Activated T-helper 17 cell treated with anti-CD3 and anti-CD28 coated beads, Interleukin-2, amount 50 U/mL, for 72 hours (primary cell): ENCODE measurements at regions not wholly inside any gene's neighbourhood (a gene's known extent, or its start where the extent isn't known, plus 50 kb on each side); places are given as distances from the start of the nearest gene placed in this dataset.

Experiments used
- ATAC-seq: fragments of 150-1000 bp; cut with Tn5 transposase; replicated peaks from 2 replicates; pipeline ENCODE4 v1.10.0; 2021; ENCODE audit warnings: mild to moderate bottlenecking, moderate library complexity
- H3K27ac Mint-ChIP-seq: one replicate; pipeline ENCODE4 v1.8.0; 2022; ENCODE audit warnings: mixed read lengths
- H3K27me3 Mint-ChIP-seq: one replicate; pipeline ENCODE4 v1.8.0; 2022; ENCODE audit warnings: mixed read lengths
- H3K36me3 Mint-ChIP-seq: one replicate; pipeline ENCODE4 v1.8.0; 2022; ENCODE audit warnings: low read depth, mild to moderate bottlenecking, mixed read lengths
- H3K4me1 Mint-ChIP-seq: one replicate; pipeline ENCODE4 v1.8.0; 2022; ENCODE audit warnings: mixed read lengths
- H3K4me3 Mint-ChIP-seq: one replicate; pipeline ENCODE4 v1.8.0; 2022; ENCODE audit warnings: mild to moderate bottlenecking, mixed read lengths
- H3K9me3 Mint-ChIP-seq: one replicate; pipeline ENCODE4 v1.8.0; 2022; ENCODE audit warnings: mixed read lengths

GRCh38 chr7:67940400-67940799 lies 943.8 kb downstream of the TYW1 start:
- Mint-ChIP-seq H3K27ac (no peak overlapping the region), H3K4me3 (no peak overlapping the region), H3K27me3 (no peaks in the 10 kb centered on the region), H3K9me3 (peaks cover 3% of the 10 kb centered on the region), H3K4me1 (no peaks in the 10 kb centered on the region), H3K36me3 (no peaks in the 10 kb centered on the region)
- ATAC-seq, result no peak

GRCh38 chr7:67947191-67947590 lies 950.6 kb downstream of the TYW1 start:
- no peak for ATAC-seq
- no peak overlapping the region for H3K27ac Mint-ChIP-seq

GRCh38 chr7:67947646-67948045 lies 951.0 kb downstream of the TYW1 start:
- H3K36me3 Mint-ChIP-seq, result no peaks in the 10 kb centered on the region

More at GRCh38 chr7:67947191-67947590, 950.6 kb downstream of the TYW1 start:
- peaks cover 14% of the 10 kb centered on the region for H3K9me3 Mint-ChIP-seq
- H3K4me1 Mint-ChIP-seq, result no peaks in the 10 kb centered on the region
- H3K36me3 Mint-ChIP-seq, result no peaks in the 10 kb centered on the region
- no peaks in the 10 kb centered on the region for H3K27me3 Mint-ChIP-seq
- H3K4me3 Mint-ChIP-seq, result no peak overlapping the region

GRCh38 chr7:67950321-67951083 lies 953.9 kb downstream of the TYW1 start:
- Mint-ChIP-seq H3K4me1 (no peaks in the 10 kb centered on the region), H3K27me3 (no peaks in the 10 kb centered on the region), H3K36me3 (no peaks in the 10 kb centered on the region), H3K27ac (no peak overlapping the region), H3K9me3 (peaks cover 21% of the 10 kb centered on the region), H3K4me3 (no peak overlapping the region)
- ATAC-seq, result no peak

More at GRCh38 chr7:67947646-67948045, 951.0 kb downstream of the TYW1 start:
- H3K27ac Mint-ChIP-seq, result no peak overlapping the region
- H3K4me3 Mint-ChIP-seq, result no peak overlapping the region
- peaks cover 14% of the 10 kb centered on the region for H3K9me3 Mint-ChIP-seq
- no peaks in the 10 kb centered on the region for H3K4me1 Mint-ChIP-seq
- no peak for ATAC-seq
- H3K27me3 Mint-ChIP-seq, result no peaks in the 10 kb centered on the region

- Mint-ChIP-seq H3K4me1 (no peaks in the 10 kb centered on the region), H3K27me3 (no peaks in the 10 kb centered on the region), H3K36me3 (no peaks in the 10 kb centered on the region), H3K27ac (no peak overlapping the region), H3K9me3 (peaks cover 25% of the 10 kb centered on the region), H3K4me3 (no peak overlapping the region)
- ATAC-seq, result no peak
Observed at GRCh38 chr7:67955061-67955460, 958.4 kb downstream of the TYW1 start.

GRCh38 chr7:67962863-67963262 lies 966.2 kb downstream of the TYW1 start:
- no peak for ATAC-seq
- Mint-ChIP-seq H3K9me3 (peaks cover 12% of the 10 kb centered on the region), H3K36me3 (no peaks in the 10 kb centered on the region), H3K4me3 (no peak overlapping the region), H3K27ac (no peak overlapping the region), H3K4me1 (no peaks in the 10 kb centered on the region), H3K27me3 (no peaks in the 10 kb centered on the region)

GRCh38 chr7:67976490-67976889 lies 979.9 kb downstream of the TYW1 start:
- no peaks in the 10 kb centered on the region for H3K27me3 Mint-ChIP-seq
- ATAC-seq, result no peak
- no peak overlapping the region for H3K27ac Mint-ChIP-seq

GRCh38 chr7:67983486-67983885 lies 986.9 kb downstream of the TYW1 start:
- no peaks in the 10 kb centered on the region for H3K4me1 Mint-ChIP-seq
- H3K27me3 Mint-ChIP-seq, result no peaks in the 10 kb centered on the region
- H3K9me3 Mint-ChIP-seq, result peaks cover 9% of the 10 kb centered on the region
- H3K4me3 Mint-ChIP-seq, result no peak overlapping the region
- no peaks in the 10 kb centered on the region for H3K36me3 Mint-ChIP-seq
- no peak overlapping the region for H3K27ac Mint-ChIP-seq
- no peak for ATAC-seq

More at GRCh38 chr7:67976490-67976889, 979.9 kb downstream of the TYW1 start:
- Mint-ChIP-seq H3K4me3 (no peak overlapping the region), H3K4me1 (no peaks in the 10 kb centered on the region), H3K36me3 (no peaks in the 10 kb centered on the region), H3K9me3 (peaks cover 6% of the 10 kb centered on the region)

GRCh38 chr7:67984326-67984725 lies 987.7 kb downstream of the TYW1 start:
- Mint-ChIP-seq H3K27ac (no peak overlapping the region), H3K4me3 (no peak overlapping the region), H3K9me3 (peaks cover 9% of the 10 kb centered on the region), H3K27me3 (no peaks in the 10 kb centered on the region), H3K36me3 (no peaks in the 10 kb centered on the region), H3K4me1 (no peaks in the 10 kb centered on the region)
- no peak for ATAC-seq

- Mint-ChIP-seq H3K27ac (no peak overlapping the region), H3K4me3 (no peak overlapping the region), H3K36me3 (no peaks in the 10 kb centered on the region), H3K4me1 (no peaks in the 10 kb centered on the region), H3K27me3 (no peaks in the 10 kb centered on the region), H3K9me3 (peaks cover 6% of the 10 kb centered on the region)
- no peak for ATAC-seq
Observed at GRCh38 chr7:67989142-67989541, 992.5 kb downstream of the TYW1 start.

GRCh38 chr7:67990003-67990402 lies 993.4 kb downstream of the TYW1 start:
- no peak overlapping the region for H3K27ac Mint-ChIP-seq

GRCh38 chr7:67990716-67991115 lies 994.1 kb downstream of the TYW1 start:
- ATAC-seq, result no peak
- Mint-ChIP-seq H3K4me3 (no peak overlapping the region), H3K27ac (no peak overlapping the region), H3K9me3 (no peaks in the 10 kb centered on the region), H3K36me3 (no peaks in the 10 kb centered on the region), H3K4me1 (no peaks in the 10 kb centered on the region), H3K27me3 (no peaks in the 10 kb centered on the region)

More at GRCh38 chr7:67990003-67990402, 993.4 kb downstream of the TYW1 start:
- Mint-ChIP-seq H3K27me3 (no peaks in the 10 kb centered on the region), H3K9me3 (no peaks in the 10 kb centered on the region), H3K36me3 (no peaks in the 10 kb centered on the region), H3K4me3 (no peak overlapping the region), H3K4me1 (no peaks in the 10 kb centered on the region)
- ATAC-seq, result no peak

GRCh38 chr7:67992287-67992686 lies 995.7 kb downstream of the TYW1 start:
- H3K27ac Mint-ChIP-seq, result no peak overlapping the region
- H3K27me3 Mint-ChIP-seq, result no peaks in the 10 kb centered on the region
- H3K36me3 Mint-ChIP-seq, result no peaks in the 10 kb centered on the region
- no peaks in the 10 kb centered on the region for H3K9me3 Mint-ChIP-seq
- no peak overlapping the region for H3K4me3 Mint-ChIP-seq
- H3K4me1 Mint-ChIP-seq, result no peaks in the 10 kb centered on the region
- ATAC-seq, result no peak

- Mint-ChIP-seq H3K27ac (no peak overlapping the region), H3K9me3 (peaks cover 22% of the 10 kb centered on the region), H3K36me3 (no peaks in the 10 kb centered on the region), H3K4me1 (peaks cover 5% of the 10 kb centered on the region), H3K27me3 (no peaks in the 10 kb centered on the region), H3K4me3 (no peak overlapping the region)
- ATAC-seq, result no peak
Observed at GRCh38 chr7:68005992-68006391, 1009.4 kb downstream of the TYW1 start.

- no peaks in the 10 kb centered on the region for H3K36me3 Mint-ChIP-seq
- no peak overlapping the region for H3K27ac Mint-ChIP-seq
- no peak overlapping the region for H3K4me3 Mint-ChIP-seq
- H3K27me3 Mint-ChIP-seq, result no peaks in the 10 kb centered on the region
- H3K9me3 Mint-ChIP-seq, result peaks cover 27% of the 10 kb centered on the region
- H3K4me1 Mint-ChIP-seq, result peaks cover 5% of the 10 kb centered on the region
- no peak for ATAC-seq
Observed at GRCh38 chr7:68006619-68007018, 1010.0 kb downstream of the TYW1 start.
